Astrocyte (in vitro differentiated cells and primary cell): ENCODE measurements at regions not wholly inside any gene's neighbourhood (a gene's known extent, or its start where the extent isn't known, plus 50 kb on each side); places are given as distances from the start of the nearest gene placed in this dataset.

Source experiments
- DNase-seq: peaks from one replicate; pipeline ENCODE4 v3.0.0-alpha.2; 2010; ENCODE audit warnings: low read depth
- FAIRE-seq: peaks from 2 replicates; lab custom pipeline; 2011; peaks lifted over from hg19 to GRCh38; lab: Jason Lieb, UNC
- H2AFZ ChIP-seq: 2 replicates; pipeline ENCODE4 v1.6.0; 2012; ENCODE audit warnings: low read depth, low read length, inconsistent platforms
- H3K27ac ChIP-seq: 2 replicates; pipeline ENCODE4 v1.5.1; 2011; ENCODE audit warnings: low read depth, low read length, inconsistent platforms
- H3K27me3 ChIP-seq: 2 replicates; pipeline ENCODE4 v1.6.0; 2011; ENCODE audit warnings: low read length, inconsistent platforms; ENCODE audit not compliant: insufficient read depth
- H3K36me3 ChIP-seq: 2 replicates; pipeline ENCODE4 v1.5.1; 2011; ENCODE audit warnings: low read length, inconsistent platforms; ENCODE audit not compliant: insufficient read depth
- H3K4me1 ChIP-seq: 2 replicates; pipeline ENCODE4 v1.5.1; 2011; ENCODE audit warnings: low read length, inconsistent platforms; ENCODE audit not compliant: insufficient read depth
- H3K4me2 ChIP-seq: 2 replicates; pipeline ENCODE4 v1.6.0; 2012; ENCODE audit warnings: low read length, inconsistent platforms
- H3K4me3 ChIP-seq: 2 replicates; pipeline ENCODE4 v1.5.1; 2011; ENCODE audit warnings: low read depth, mild to moderate bottlenecking, low read length, inconsistent platforms; ENCODE audit not compliant: insufficient read depth
- H3K79me2 ChIP-seq: 2 replicates; pipeline ENCODE4 v1.6.0; 2012; ENCODE audit warnings: mild to moderate bottlenecking, low read length, inconsistent platforms; ENCODE audit not compliant: insufficient read depth
- H3K9ac ChIP-seq: 2 replicates; pipeline ENCODE4 v1.6.0; 2012; ENCODE audit warnings: mild to moderate bottlenecking, low read length, inconsistent platforms
- H3K9me3 ChIP-seq: 2 replicates; pipeline ENCODE4 v1.5.1; 2012; ENCODE audit warnings: low read depth, mild to moderate bottlenecking, low read length, inconsistent platforms; ENCODE audit not compliant: insufficient read depth
- H4K20me1 ChIP-seq: 2 replicates; pipeline ENCODE4 v1.6.0; 2012; ENCODE audit warnings: low read length, inconsistent platforms; ENCODE audit not compliant: insufficient read depth
- H3K27ac Mint-ChIP-seq: one replicate; pipeline ENCODE4 v1.8.0; 2021; ENCODE audit warnings: mild to moderate bottlenecking, mixed read lengths; ENCODE audit not compliant: unreplicated experiment
- H3K27me3 Mint-ChIP-seq: one replicate; pipeline ENCODE4 v1.8.0; 2021; ENCODE audit warnings: low read depth, mixed read lengths; ENCODE audit not compliant: unreplicated experiment
- H3K36me3 Mint-ChIP-seq: one replicate; pipeline ENCODE4 v1.8.0; 2021; ENCODE audit warnings: low read depth, mixed read lengths; ENCODE audit not compliant: unreplicated experiment
- H3K4me1 Mint-ChIP-seq: one replicate; pipeline ENCODE4 v1.8.0; 2021; ENCODE audit warnings: low read depth, mixed read lengths; ENCODE audit not compliant: unreplicated experiment
- H3K4me3 Mint-ChIP-seq: one replicate; pipeline ENCODE4 v1.8.0; 2021; ENCODE audit warnings: mild to moderate bottlenecking, moderate library complexity, mixed read lengths; ENCODE audit not compliant: unreplicated experiment
- H3K9me3 Mint-ChIP-seq: one replicate; pipeline ENCODE4 v1.8.0; 2021; ENCODE audit warnings: mild to moderate bottlenecking, mixed read lengths; ENCODE audit not compliant: unreplicated experiment
- EZH2 ChIP-seq: IDR thresholded peaks from 2 replicates; pipeline ENCODE4 v1.6.1; 2012; ENCODE audit warnings: mild to moderate bottlenecking, low read length, inconsistent platforms; ENCODE audit not compliant: insufficient read depth
- TF ChIP-seq, protein P1 (sequence below): IDR thresholded peaks from 2 replicates; pipeline ENCODE4 v1.5.1; 2011; ENCODE audit warnings: low read depth, mild to moderate bottlenecking, inconsistent platforms, low read length, moderate library complexity; ENCODE audit not compliant: insufficient read depth

DNA sequence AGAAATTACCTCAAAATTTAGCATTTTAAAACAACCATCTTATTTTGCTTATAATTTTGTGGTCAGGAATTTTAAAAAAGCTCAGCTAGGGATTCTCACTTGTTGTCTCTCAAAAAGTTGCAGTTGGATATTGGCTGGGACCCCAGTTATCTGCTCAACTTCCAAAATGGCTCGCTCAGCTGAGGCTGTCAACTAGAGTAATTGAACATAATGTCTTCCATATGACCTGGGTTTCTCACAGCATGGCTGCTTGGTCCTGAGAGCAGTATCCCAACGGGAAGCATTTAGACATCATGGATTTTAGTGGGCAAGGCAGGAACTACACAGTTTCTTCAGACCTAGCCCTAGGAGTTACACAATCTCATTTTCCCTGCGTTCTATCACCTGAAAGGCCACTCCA is 63.6 kb upstream of the SPEF2 start:
- H3K4me1 ChIP-seq, result no peaks in the 10 kb centered on the region
- no peak overlapping the region for H3K27ac ChIP-seq
- no peaks in the 10 kb centered on the region for H3K79me2 ChIP-seq
- TF ChIP-seq EZH2, result no peak
- TF ChIP-seq, protein P1, sequence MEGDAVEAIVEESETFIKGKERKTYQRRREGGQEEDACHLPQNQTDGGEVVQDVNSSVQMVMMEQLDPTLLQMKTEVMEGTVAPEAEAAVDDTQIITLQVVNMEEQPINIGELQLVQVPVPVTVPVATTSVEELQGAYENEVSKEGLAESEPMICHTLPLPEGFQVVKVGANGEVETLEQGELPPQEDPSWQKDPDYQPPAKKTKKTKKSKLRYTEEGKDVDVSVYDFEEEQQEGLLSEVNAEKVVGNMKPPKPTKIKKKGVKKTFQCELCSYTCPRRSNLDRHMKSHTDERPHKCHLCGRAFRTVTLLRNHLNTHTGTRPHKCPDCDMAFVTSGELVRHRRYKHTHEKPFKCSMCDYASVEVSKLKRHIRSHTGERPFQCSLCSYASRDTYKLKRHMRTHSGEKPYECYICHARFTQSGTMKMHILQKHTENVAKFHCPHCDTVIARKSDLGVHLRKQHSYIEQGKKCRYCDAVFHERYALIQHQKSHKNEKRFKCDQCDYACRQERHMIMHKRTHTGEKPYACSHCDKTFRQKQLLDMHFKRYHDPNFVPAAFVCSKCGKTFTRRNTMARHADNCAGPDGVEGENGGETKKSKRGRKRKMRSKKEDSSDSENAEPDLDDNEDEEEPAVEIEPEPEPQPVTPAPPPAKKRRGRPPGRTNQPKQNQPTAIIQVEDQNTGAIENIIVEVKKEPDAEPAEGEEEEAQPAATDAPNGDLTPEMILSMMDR, result no peak
- H3K36me3 Mint-ChIP-seq, result no peaks in the 10 kb centered on the region
- no peak overlapping the region for H3K4me3 Mint-ChIP-seq
- H3K27me3 ChIP-seq, result no peaks in the 10 kb centered on the region
- no peak overlapping the region for H3K9ac ChIP-seq
- no peaks in the 10 kb centered on the region for H4K20me1 ChIP-seq
- FAIRE-seq (no peak), DNase-seq (no peak)
- no peaks in the 10 kb centered on the region for H3K27me3 Mint-ChIP-seq
- no peak overlapping the region for H2AFZ ChIP-seq
- H3K4me3 ChIP-seq, result no peak overlapping the region
- no peak overlapping the region for H3K4me2 ChIP-seq
- H3K27ac Mint-ChIP-seq, result no peak overlapping the region
- H3K9me3 Mint-ChIP-seq, result peaks cover 14% of the 10 kb centered on the region
- no peaks in the 10 kb centered on the region for H3K4me1 Mint-ChIP-seq
- H3K36me3 ChIP-seq, result no peaks in the 10 kb centered on the region
- peaks cover 2% of the 10 kb centered on the region for H3K9me3 ChIP-seq

- no peaks in the 10 kb centered on the region for H3K9me3 Mint-ChIP-seq
Measured at GRCh38 chr5:35545190-35545589, 72.5 kb upstream of the SPEF2 start.

GRCh38 chr5:35543408-35543807 is 74.3 kb upstream of the SPEF2 start:
- no peaks in the 10 kb centered on the region for H3K9me3 ChIP-seq
- no peaks in the 10 kb centered on the region for H3K36me3 ChIP-seq
- no peak overlapping the region for H3K4me3 ChIP-seq
- H3K9ac ChIP-seq, result no peak overlapping the region
- no peak overlapping the region for H3K4me2 ChIP-seq
- H3K9me3 Mint-ChIP-seq, result no peaks in the 10 kb centered on the region
- FAIRE-seq, result no peak
- H3K27me3 ChIP-seq, result no peaks in the 10 kb centered on the region
- no peak overlapping the region for H3K27ac ChIP-seq
- H3K79me2 ChIP-seq, result no peaks in the 10 kb centered on the region
- no peaks in the 10 kb centered on the region for H3K36me3 Mint-ChIP-seq
- H3K4me1 ChIP-seq, result no peaks in the 10 kb centered on the region
- H3K4me1 Mint-ChIP-seq, result no peaks in the 10 kb centered on the region
- no peak overlapping the region for H3K27ac Mint-ChIP-seq
- no peak for DNase-seq
- TF ChIP-seq, protein P1, result no peak
- TF ChIP-seq EZH2, result no peak
- no peak overlapping the region for H3K4me3 Mint-ChIP-seq
- H2AFZ ChIP-seq, result no peak overlapping the region
- no peaks in the 10 kb centered on the region for H4K20me1 ChIP-seq
- H3K27me3 Mint-ChIP-seq, result no peaks in the 10 kb centered on the region

More at GRCh38 chr5:35545190-35545589, 72.5 kb upstream of the SPEF2 start:
- H3K9me3 ChIP-seq, result no peaks in the 10 kb centered on the region
- no peak overlapping the region for H3K27ac ChIP-seq
- no peak overlapping the region for H3K4me2 ChIP-seq
- H4K20me1 ChIP-seq, result no peaks in the 10 kb centered on the region
- Mint-ChIP-seq H3K27ac (no peak overlapping the region), H3K4me3 (no peak overlapping the region), H3K4me1 (no peaks in the 10 kb centered on the region), H3K36me3 (no peaks in the 10 kb centered on the region), H3K27me3 (no peaks in the 10 kb centered on the region)
- FAIRE-seq (no peak), DNase-seq (no peak)
- H3K36me3 ChIP-seq, result no peaks in the 10 kb centered on the region
- no peaks in the 10 kb centered on the region for H3K27me3 ChIP-seq
- no peaks in the 10 kb centered on the region for H3K4me1 ChIP-seq
- H3K4me3 ChIP-seq, result no peak overlapping the region
- no peaks in the 10 kb centered on the region for H3K79me2 ChIP-seq
- H3K9ac ChIP-seq, result no peak overlapping the region
- TF ChIP-seq, protein P1, result no peak
- no peak for TF ChIP-seq EZH2
- no peak overlapping the region for H2AFZ ChIP-seq
